ENCODE measurements at regions not wholly inside any gene's neighbourhood (a gene's known extent, or its start where the extent isn't known, plus 50 kb on each side); places are given as distances from the start of the nearest gene placed in this dataset.

DNA sequence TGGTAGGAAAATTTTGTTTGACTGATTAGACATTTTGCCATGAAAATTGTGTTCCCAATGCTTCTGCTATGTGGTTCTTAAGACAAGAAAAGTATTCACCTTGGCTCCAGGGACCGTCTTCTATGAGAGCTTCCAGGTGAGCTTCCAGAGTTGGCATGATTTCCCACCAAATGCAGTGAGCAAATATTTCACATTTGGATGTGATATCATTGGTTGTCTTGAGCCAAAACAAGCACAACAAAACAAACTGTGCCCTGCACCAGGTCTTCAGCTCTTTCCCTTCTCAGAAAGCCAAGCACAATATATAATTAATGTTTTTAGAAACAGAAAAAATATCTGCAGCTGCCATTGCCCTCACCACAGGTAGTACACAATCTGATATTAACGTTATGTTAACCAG lies 1009.0 kb downstream of the PLA2G4A start:
- H3K4me3 Mint-ChIP-seq (ENCODE audit: low read depth) = no peak overlapping the region
- DNase-seq (ENCODE audit: low spot score, unreplicated experiment) = no peak
- H3K36me3 Mint-ChIP-seq (ENCODE audit: insufficient read depth) = no peaks in the 10 kb centered on the region
- no peak for TF ChIP-seq CTCF (IDR thresholded peaks at IDR 0.05; ENCODE audit: unreplicated experiment)
- peaks cover 11% of the 10 kb centered on the region for H3K4me1 Mint-ChIP-seq (ENCODE audit: low read depth)
- H3K9me3 Mint-ChIP-seq (ENCODE audit: low read depth) = peaks cover 4% of the 10 kb centered on the region
- no peak overlapping the region for H3K27ac Mint-ChIP-seq
- H3K27me3 Mint-ChIP-seq = no peaks in the 10 kb centered on the region

DNA sequence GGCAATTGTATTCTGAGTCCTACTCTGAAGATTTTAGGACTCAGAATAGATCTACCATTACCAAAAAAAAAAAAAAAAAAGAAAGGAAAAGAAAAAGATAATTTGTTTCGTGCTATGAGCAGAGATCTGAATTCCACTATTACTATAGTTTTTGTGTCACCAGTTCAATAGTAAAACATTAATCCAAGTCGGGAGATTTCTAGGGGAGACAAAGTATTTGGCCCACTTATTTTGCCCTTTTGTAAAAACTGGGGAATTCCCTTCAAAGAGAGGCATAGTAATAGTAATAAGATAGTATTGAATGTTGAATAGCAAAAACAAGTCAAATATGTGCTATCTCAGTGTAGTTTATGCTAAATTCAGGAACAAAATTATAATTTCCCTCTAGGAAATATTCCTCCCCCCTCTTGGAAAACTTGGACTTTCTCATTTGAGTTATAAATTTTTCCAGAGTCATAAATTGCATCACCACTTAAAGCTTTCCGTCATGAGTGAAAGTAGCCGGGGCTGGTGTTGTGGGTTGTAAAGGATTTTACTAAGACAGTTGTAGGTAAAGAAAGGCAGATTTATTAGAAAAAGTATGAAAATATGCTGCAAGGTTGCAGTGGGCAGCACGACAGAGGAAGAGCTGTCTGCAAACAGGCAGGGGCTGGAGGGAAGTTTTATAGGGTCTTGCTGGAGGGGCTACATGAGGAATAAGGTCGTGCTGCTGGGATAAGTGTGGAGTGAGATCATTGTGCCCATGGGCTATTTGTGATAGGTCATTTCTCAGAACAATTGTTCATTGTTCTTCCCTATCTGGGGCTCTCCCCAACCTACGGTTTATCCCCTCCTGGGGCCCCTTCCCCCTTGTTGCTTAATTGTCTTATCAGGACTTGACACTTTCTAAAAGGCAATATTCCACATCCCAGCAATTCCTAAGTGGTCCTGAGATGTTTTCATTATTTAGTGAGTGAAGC lies 1009.9 kb downstream of the PLA2G4A start:
- peaks cover 11% of the 10 kb centered on the region for H3K4me1 Mint-ChIP-seq (ENCODE audit: low read depth)
- TF ChIP-seq CTCF (IDR thresholded peaks at IDR 0.05; ENCODE audit: unreplicated experiment) = no peak
- H3K27ac Mint-ChIP-seq = no peak overlapping the region
- peaks cover 4% of the 10 kb centered on the region for H3K9me3 Mint-ChIP-seq (ENCODE audit: low read depth)
- no peaks in the 10 kb centered on the region for H3K27me3 Mint-ChIP-seq
- no peak overlapping the region for H3K4me3 Mint-ChIP-seq (ENCODE audit: low read depth)
- no peaks in the 10 kb centered on the region for H3K36me3 Mint-ChIP-seq (ENCODE audit: insufficient read depth)
- DNase-seq (ENCODE audit: low spot score, unreplicated experiment) = no peak

- Mint-ChIP-seq H3K9me3 (ENCODE audit: low read depth) (peaks cover 4% of the 10 kb centered on the region), H3K4me1 (ENCODE audit: low read depth) (peaks cover 11% of the 10 kb centered on the region), H3K27me3 (no peaks in the 10 kb centered on the region), H3K36me3 (ENCODE audit: insufficient read depth) (no peaks in the 10 kb centered on the region), H3K4me3 (ENCODE audit: low read depth) (no peak overlapping the region), H3K27ac (no peak overlapping the region)
- DNase-seq (ENCODE audit: low spot score, unreplicated experiment) = no peak
- no peak for TF ChIP-seq CTCF (IDR thresholded peaks at IDR 0.05; ENCODE audit: unreplicated experiment)
Observed at GRCh38 chr1:187839873-187840272, 1011.1 kb downstream of the PLA2G4A start.

DNA sequence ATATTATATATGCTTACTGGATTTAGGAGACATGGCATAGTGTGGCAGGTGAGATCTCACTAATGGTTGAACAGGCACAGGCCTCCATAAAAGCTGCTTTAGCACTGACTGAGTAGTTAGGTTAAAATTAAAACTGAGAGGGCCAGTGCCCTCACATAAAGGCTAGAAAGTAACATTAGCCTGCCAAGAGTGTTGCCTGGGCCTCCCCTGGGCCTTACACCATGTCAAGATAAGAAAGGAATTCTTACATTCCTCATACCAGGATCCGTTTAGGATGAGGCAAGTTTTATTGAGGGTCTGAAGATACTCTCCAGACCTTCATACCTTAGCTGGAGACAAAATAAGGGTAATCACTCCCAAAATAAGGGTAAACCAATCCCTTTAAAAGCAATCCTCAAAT lies 1011.8 kb downstream of the PLA2G4A start:
- TF ChIP-seq CTCF (IDR thresholded peaks at IDR 0.05; ENCODE audit: unreplicated experiment) = no peak
- peaks cover 11% of the 10 kb centered on the region for H3K4me1 Mint-ChIP-seq (ENCODE audit: low read depth)
- H3K36me3 Mint-ChIP-seq (ENCODE audit: insufficient read depth) = no peaks in the 10 kb centered on the region
- H3K9me3 Mint-ChIP-seq (ENCODE audit: low read depth) = peaks cover 4% of the 10 kb centered on the region
- no peak overlapping the region for H3K27ac Mint-ChIP-seq
- DNase-seq (ENCODE audit: low spot score, unreplicated experiment) = no peak
- H3K27me3 Mint-ChIP-seq = no peaks in the 10 kb centered on the region
- no peak overlapping the region for H3K4me3 Mint-ChIP-seq (ENCODE audit: low read depth)

GRCh38 chr1:187842406-187843165 lies 1013.8 kb downstream of the PLA2G4A start:
- no peaks in the 10 kb centered on the region for H3K36me3 Mint-ChIP-seq (ENCODE audit: insufficient read depth)
- H3K4me3 Mint-ChIP-seq (ENCODE audit: low read depth) = no peak overlapping the region
- peaks cover 4% of the 10 kb centered on the region for H3K9me3 Mint-ChIP-seq (ENCODE audit: low read depth)
- TF ChIP-seq CTCF (IDR thresholded peaks at IDR 0.05; ENCODE audit: unreplicated experiment) = no peak
- H3K27ac Mint-ChIP-seq = no peak overlapping the region
- peaks cover 12% of the 10 kb centered on the region for H3K4me1 Mint-ChIP-seq (ENCODE audit: low read depth)
- H3K27me3 Mint-ChIP-seq = no peaks in the 10 kb centered on the region
- no peak for DNase-seq (ENCODE audit: low spot score, unreplicated experiment)

Data from progenitor cell of endocrine pancreas (in vitro differentiated cells).